Mucosa of descending colon (tissue), 3 donors: ENCODE measurements at regions not wholly inside any gene's neighbourhood (a gene's known extent, or its start where the extent isn't known, plus 50 kb on each side); places are given as distances from the start of the nearest gene placed in this dataset.
A peak's percentile ranks its signal among the peaks of the same experiment; 100 is the strongest.

Experiments
- ATAC-seq: fragments of 200-7000 bp; cut with Tn5 transposase; one replicate; pipeline ENCODE4 v1.9.1; 2020; ENCODE audit warnings: mild to moderate bottlenecking, moderate library complexity
- DNase-seq, 3 donors: peaks; one replicate each; pipeline ENCODE4 v3.0.0-alpha.2; 2020
- H3K36me3 ChIP-seq: fragments of 200-600 bp; one replicate; pipeline ENCODE4 v1.8.0; 2021; ENCODE audit warnings: low read depth, mild to moderate bottlenecking
- H3K4me1 ChIP-seq: fragments of 200-600 bp; one replicate; pipeline ENCODE4 v1.8.0; 2021; ENCODE audit warnings: low read depth, mild to moderate bottlenecking
- H3K4me3 ChIP-seq: fragments of 200-600 bp; one replicate; pipeline ENCODE4 v1.8.0; 2021; ENCODE audit warnings: mild to moderate bottlenecking
- H3K9me3 ChIP-seq: fragments of 200-600 bp; one replicate; pipeline ENCODE4 v1.8.0; 2021; ENCODE audit warnings: mild to moderate bottlenecking
- intact Hi-C, 2 donors: fragments of 100-400 bp; cut with DNase I in 1 of 2; cut with micrococcal nuclease in 1 of 2; formaldehyde crosslinking; loops; one replicate each; pipeline versions ENCODE4 v1.11.0 to v1.11.1; 2022; cut with DNase I, micrococcal nuclease
- TF ChIP-seq, protein P1 (sequence below): fragments of 200-600 bp; IDR thresholded peaks from one replicate; pipeline ENCODE4 v1.8.0; 2022; ENCODE audit warnings: antibody characterized with exemption, mild to moderate bottlenecking
- donor health status: DM: no; HTN: no; CAD: no; lungs with moderate emphysema.
- donor health status: DM: no; HTN: no; CAD: no.
- donor health status: DM: no; HTN: yes; CAD: no.

DNA sequence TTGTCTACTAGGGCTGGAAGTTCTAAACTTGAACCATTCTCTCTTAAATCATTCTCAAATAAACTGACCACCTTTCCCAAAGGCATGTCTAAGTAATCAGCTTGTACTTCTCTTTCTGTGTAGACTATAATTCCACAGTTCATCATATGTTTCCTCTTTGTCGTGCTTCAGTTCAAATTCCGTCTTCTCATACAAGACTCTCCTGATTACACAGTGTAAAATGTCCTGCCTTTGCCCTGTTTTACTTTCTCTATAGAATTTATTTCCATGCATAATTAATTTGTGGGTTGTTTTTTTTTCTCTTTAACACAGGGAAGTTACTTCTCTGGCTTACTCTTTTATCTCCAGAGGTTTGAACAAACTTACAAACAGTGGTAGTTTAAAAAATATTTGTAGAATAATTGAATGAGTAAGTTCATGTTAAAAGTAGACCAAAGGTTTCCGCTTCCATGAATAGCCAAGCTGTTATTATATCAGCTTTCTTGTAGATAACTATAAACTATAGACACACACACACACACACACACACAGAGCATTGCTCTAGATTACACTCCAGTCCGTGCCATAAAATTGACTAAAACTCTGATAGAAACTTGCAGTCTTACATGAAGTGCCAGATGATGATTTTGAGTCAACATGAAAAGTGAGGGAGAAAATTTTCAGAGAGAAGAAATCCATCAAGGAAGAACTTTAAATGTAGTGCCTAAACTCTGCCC lies 119.0 kb downstream of the SUCNR1 start:
- ATAC-seq = peak; percentile 65
- H3K4me1 ChIP-seq = peaks cover 18% of the 10 kb centered on the region
- TF ChIP-seq, protein P1, sequence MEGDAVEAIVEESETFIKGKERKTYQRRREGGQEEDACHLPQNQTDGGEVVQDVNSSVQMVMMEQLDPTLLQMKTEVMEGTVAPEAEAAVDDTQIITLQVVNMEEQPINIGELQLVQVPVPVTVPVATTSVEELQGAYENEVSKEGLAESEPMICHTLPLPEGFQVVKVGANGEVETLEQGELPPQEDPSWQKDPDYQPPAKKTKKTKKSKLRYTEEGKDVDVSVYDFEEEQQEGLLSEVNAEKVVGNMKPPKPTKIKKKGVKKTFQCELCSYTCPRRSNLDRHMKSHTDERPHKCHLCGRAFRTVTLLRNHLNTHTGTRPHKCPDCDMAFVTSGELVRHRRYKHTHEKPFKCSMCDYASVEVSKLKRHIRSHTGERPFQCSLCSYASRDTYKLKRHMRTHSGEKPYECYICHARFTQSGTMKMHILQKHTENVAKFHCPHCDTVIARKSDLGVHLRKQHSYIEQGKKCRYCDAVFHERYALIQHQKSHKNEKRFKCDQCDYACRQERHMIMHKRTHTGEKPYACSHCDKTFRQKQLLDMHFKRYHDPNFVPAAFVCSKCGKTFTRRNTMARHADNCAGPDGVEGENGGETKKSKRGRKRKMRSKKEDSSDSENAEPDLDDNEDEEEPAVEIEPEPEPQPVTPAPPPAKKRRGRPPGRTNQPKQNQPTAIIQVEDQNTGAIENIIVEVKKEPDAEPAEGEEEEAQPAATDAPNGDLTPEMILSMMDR = no peak
- H3K9me3 ChIP-seq = no peaks in the 10 kb centered on the region
- intact Hi-C loops = no loop called here
- H3K36me3 ChIP-seq = no peaks in the 10 kb centered on the region
- no peak for DNase-seq
- no peak overlapping the region for H3K4me3 ChIP-seq

DNA sequence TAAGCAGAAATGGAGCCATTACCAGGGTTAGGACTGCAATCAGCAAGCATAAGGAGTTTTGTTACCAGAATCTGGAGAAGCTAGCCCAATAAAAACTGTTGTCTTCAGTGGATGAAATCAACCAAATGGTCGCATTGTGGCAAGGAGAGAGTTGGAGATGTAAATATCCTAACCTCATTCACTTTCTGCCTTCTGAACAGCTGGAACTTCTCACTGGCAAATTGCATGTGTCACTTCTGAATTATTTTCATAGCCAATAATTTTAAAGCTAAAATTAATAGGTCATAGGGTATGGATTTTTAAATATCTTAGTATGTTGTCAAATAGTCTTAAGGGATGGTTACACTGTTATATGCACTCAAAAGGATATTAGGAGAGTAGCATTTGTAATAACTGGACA lies 121.6 kb downstream of the SUCNR1 start:
- TF ChIP-seq, protein P1 = no peak
- intact Hi-C loops = no loop called here

DNA sequence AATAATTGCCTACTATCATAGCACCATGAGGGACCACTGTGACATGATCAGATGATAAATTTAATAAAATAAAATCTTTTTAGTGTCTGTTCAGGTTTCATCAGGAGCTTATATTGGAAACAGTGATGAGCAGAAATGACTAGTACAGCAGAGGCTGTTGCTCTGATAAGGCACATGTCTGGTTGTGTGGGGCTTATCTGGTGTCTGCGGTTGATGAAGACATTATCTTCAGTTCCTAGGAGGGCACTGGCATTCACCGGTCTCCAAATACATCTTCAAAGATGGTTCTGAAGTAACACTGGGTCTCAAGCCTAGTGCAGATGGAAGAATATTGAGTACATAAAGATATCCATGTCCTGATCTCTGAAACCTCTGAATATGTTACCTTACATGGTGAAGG lies 125.3 kb downstream of the SUCNR1 start:
- intact Hi-C loops = no loop called here
- Histone ChIP-seq H3K4me3 (no peak overlapping the region), H3K9me3 (no peaks in the 10 kb centered on the region), H3K4me1 (no peaks in the 10 kb centered on the region), H3K36me3 (no peaks in the 10 kb centered on the region)
- ATAC-seq (no peak), DNase-seq (no peak)
- TF ChIP-seq, protein P1 = no peak

More for the DNA sequence above, 121.6 kb downstream of the SUCNR1 start:
- ATAC-seq (no peak), DNase-seq (no peak)
- Histone ChIP-seq H3K4me1 (peaks cover 18% of the 10 kb centered on the region), H3K36me3 (no peaks in the 10 kb centered on the region), H3K9me3 (no peaks in the 10 kb centered on the region), H3K4me3 (no peak overlapping the region)

DNA sequence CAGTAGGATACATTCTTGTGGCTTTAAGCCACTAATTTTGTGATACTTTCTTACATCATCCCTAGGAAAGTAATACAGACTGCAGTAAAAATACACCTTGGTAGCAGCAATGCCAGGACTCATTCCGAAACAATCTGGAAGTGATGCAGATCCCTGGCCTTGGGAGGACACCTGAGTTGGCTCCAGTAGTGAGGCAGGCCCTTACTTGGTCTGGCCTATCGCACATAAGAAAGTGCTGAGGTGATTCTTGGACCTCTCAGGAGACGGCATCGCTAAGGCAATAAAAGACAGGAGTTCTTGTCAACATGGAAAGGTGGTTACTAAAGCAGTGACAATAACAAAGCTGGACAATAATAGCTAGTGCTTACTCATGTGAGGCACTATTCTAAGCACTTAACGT lies 126.5 kb downstream of the SUCNR1 start:
- intact Hi-C loops = no loop called here
- Histone ChIP-seq H3K4me3 (no peak overlapping the region), H3K4me1 (no peaks in the 10 kb centered on the region), H3K36me3 (no peaks in the 10 kb centered on the region), H3K9me3 (no peaks in the 10 kb centered on the region)
- ATAC-seq (peak; percentile 73), DNase-seq (no peak)
- TF ChIP-seq, protein P1 = no peak

DNA sequence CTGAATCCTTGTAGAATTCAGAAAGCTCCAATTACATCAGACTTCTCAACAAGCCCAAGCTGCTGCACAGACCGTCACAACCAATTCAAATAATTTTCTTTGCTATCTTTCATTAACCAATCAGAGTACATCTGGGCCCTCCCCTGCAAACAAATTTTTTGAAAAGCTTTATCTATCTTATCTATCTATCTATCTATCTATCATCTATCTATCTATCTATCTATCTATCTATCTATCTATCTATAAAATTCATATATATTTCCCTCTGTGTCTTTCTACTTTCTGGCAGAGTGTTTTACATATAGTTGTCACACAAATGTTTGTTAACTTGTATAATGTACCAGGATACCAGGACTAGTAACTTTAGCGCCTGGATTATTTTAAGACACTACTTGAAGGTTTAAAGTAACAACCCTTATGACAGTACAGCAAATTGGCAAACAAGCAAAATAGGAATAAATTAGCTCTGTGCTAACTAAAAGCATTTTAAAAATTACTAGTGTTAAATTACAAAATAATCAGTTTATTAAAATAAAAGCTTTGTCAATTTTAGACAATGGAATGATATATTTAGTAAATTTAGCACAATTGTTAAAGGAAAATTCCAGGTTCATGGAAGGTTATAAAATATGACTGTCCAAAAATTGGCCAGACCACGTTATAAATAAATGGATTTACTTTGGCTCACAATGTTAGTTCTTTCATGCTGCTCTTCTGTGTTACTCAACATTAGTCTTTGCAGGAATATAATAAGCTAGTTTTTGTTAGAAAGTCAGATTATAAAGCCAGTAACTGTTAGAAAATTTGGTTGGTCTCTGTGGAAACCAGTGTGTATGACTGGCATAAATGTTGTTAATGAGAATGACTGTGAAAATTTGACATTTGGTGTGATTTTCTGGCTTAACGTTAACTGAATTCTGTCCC lies 138.6 kb downstream of the SUCNR1 start:
- H3K9me3 ChIP-seq = no peaks in the 10 kb centered on the region
- no peak for DNase-seq
- no peaks in the 10 kb centered on the region for H3K36me3 ChIP-seq
- no peak for ATAC-seq
- H3K4me1 ChIP-seq = no peaks in the 10 kb centered on the region
- TF ChIP-seq, protein P1 = no peak
- intact Hi-C loops = no loop called here
- H3K4me3 ChIP-seq = no peak overlapping the region
